GM12878 (cell line): ENCODE measurements at regions not wholly inside any gene's neighbourhood (a gene's known extent, or its start where the extent isn't known, plus 50 kb on each side); places are given as distances from the start of the nearest gene placed in this dataset.

Experiments
- BHLHE40 ChIP-seq, 2 experiments: fragments of 450-650 bp in 1 of 2; IDR thresholded peaks; 2 replicates each; pipeline ENCODE4 v1.6.1; 2011 to 2017; ENCODE audit warnings: low read depth in 2 of 2, borderline replicate concordance in 1 of 2, improper control_type of control experiment in 1 of 2, low read length in 1 of 2, mild to moderate bottlenecking in 1 of 2
- CHD2 ChIP-seq: IDR thresholded peaks from 2 replicates; pipeline ENCODE4 v1.6.1; 2011; ENCODE audit warnings: low read depth, low read length, improper control_type of control experiment, borderline replicate concordance
- ESRRA ChIP-seq: IDR thresholded peaks from 2 replicates; pipeline ENCODE4 v1.6.1; 2012; ENCODE audit warnings: mild to moderate bottlenecking, low read length, improper control_type of control experiment
- NR2C1 ChIP-seq: fragments of 450-650 bp; IDR thresholded peaks from 2 replicates; pipeline ENCODE4 v1.6.1; 2017; ENCODE audit warnings: antibody characterized with exemption, mild to moderate bottlenecking, moderate library complexity
- PAX5 ChIP-seq: IDR thresholded peaks from 2 replicates; pipeline ENCODE4 v1.6.1; 2011; ENCODE audit warnings: low read depth, low read length, borderline replicate concordance
- POLR2A ChIP-seq: IDR thresholded peaks from 2 replicates; pipeline ENCODE4 v1.6.1; 2011; ENCODE audit warnings: low read depth, mild to moderate bottlenecking, low read length
- POLR2AphosphoS5 ChIP-seq: IDR thresholded peaks from 2 replicates; pipeline ENCODE4 v1.6.1; 2011; ENCODE audit warnings: mild to moderate bottlenecking, low read length, inconsistent platforms
- REST ChIP-seq: IDR thresholded peaks from 2 replicates; pipeline ENCODE4 v1.6.1; 2012; ENCODE audit warnings: mild to moderate bottlenecking, low read depth, low read length
- STAT3 ChIP-seq: IDR thresholded peaks from 2 replicates; pipeline ENCODE4 v1.6.1; 2011; ENCODE audit warnings: low read depth, low read length, improper control_type of control experiment
- YY1 ChIP-seq: IDR thresholded peaks from 2 replicates; pipeline ENCODE4 v1.6.1; 2011; ENCODE audit warnings: low read depth, mild to moderate bottlenecking, low read length

GRCh38 chr13:88217883-88218282 is 546.7 kb downstream of the SLITRK5 start:
- TF ChIP-seq PAX5 (no peak), YY1 (no peak), ESRRA (no peak), CHD2 (no peak), POLR2A (no peak), POLR2AphosphoS5 (no peak), BHLHE40 (IDR thresholded peaks at IDR 0.05; ENCODE audit: borderline replicate concordance in 1 of 2, low read depth in 2 of 2, low read length in 1 of 2) (no peak), NR2C1 (no peak), STAT3 (no peak), REST (no peak)
